ENCODE measurements at regions not wholly inside any gene's neighbourhood (a gene's known extent, or its start where the extent isn't known, plus 50 kb on each side); places are given as distances from the start of the nearest gene placed in this dataset.

DNA sequence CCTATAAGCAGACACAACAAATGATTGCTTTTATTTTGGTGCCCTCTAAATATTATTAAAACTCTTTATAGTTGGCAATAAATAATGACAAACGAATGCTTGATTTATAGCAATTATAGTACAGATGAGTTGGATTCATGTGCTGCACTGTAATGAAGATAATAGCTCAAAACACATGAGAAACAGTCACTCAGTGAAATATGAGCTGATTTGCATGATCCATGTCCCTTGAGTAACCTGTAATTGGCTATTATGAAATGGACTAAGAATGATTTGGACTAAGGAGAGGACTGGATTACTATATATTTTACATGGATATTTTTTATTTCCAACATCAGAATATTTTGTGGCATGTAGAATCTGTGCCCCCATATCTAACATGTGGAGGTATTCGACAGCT, 365.6 kb upstream of the UBE2E3 start:
- TF ChIP-seq, protein P1, sequence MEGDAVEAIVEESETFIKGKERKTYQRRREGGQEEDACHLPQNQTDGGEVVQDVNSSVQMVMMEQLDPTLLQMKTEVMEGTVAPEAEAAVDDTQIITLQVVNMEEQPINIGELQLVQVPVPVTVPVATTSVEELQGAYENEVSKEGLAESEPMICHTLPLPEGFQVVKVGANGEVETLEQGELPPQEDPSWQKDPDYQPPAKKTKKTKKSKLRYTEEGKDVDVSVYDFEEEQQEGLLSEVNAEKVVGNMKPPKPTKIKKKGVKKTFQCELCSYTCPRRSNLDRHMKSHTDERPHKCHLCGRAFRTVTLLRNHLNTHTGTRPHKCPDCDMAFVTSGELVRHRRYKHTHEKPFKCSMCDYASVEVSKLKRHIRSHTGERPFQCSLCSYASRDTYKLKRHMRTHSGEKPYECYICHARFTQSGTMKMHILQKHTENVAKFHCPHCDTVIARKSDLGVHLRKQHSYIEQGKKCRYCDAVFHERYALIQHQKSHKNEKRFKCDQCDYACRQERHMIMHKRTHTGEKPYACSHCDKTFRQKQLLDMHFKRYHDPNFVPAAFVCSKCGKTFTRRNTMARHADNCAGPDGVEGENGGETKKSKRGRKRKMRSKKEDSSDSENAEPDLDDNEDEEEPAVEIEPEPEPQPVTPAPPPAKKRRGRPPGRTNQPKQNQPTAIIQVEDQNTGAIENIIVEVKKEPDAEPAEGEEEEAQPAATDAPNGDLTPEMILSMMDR (IDR thresholded peaks at IDR 0.05): no peak
- no peak for TF ChIP-seq POLR2A (IDR thresholded peaks at IDR 0.05)
